DMS53 (cell line): ENCODE measurements at regions not wholly inside any gene's neighbourhood (a gene's known extent, or its start where the extent isn't known, plus 50 kb on each side); places are given as distances from the start of the nearest gene placed in this dataset.

Source experiments
- DNase-seq: peaks from one replicate; lab custom pipeline; 2025; lab: John Stamatoyannopoulos, UW

GRCh38 chr7:17019106-17019505 is 137.3 kb upstream of the AGR3 start:
- DNase-seq, result no peak

- DNase-seq, result peak; percentile 99
Measured at GRCh38 chr7:17020250-17020649, 138.5 kb upstream of the AGR3 start.

GRCh38 chr7:17021205-17021604 is 139.4 kb upstream of the AGR3 start:
- no peak for DNase-seq

GRCh38 chr7:17022920-17023319 is 141.1 kb upstream of the AGR3 start:
- DNase-seq, result no peak

- no peak for DNase-seq
Measured at GRCh38 chr7:17026269-17026668, 144.5 kb upstream of the AGR3 start.

GRCh38 chr7:17027143-17027788 is 145.5 kb upstream of the AGR3 start:
- no peak for DNase-seq

- no peak for DNase-seq
Measured at GRCh38 chr7:17027789-17028152, 146.0 kb upstream of the AGR3 start.

GRCh38 chr7:17029150-17029549 is 147.4 kb upstream of the AGR3 start:
- no peak for DNase-seq

GRCh38 chr7:17030559-17030958 is 148.8 kb upstream of the AGR3 start:
- DNase-seq, result no peak

GRCh38 chr7:17031906-17032551 is 150.2 kb upstream of the AGR3 start:
- peak; percentile 19 for DNase-seq

GRCh38 chr7:17033245-17033644 is 151.5 kb upstream of the AGR3 start:
- no peak for DNase-seq

GRCh38 chr7:17036584-17036983 is 154.8 kb upstream of the AGR3 start:
- DNase-seq, result no peak

GRCh38 chr7:17037356-17037755 is 155.6 kb upstream of the AGR3 start:
- DNase-seq, result no peak

GRCh38 chr7:17038160-17038782 is 156.5 kb upstream of the AGR3 start:
- DNase-seq, result no peak

- DNase-seq, result no peak
Measured at GRCh38 chr7:17038783-17039170, 157.0 kb upstream of the AGR3 start.

- no peak for DNase-seq
Measured at GRCh38 chr7:17039372-17039771, 157.6 kb upstream of the AGR3 start.

GRCh38 chr7:17040716-17041115 is 158.9 kb upstream of the AGR3 start:
- DNase-seq, result peak; percentile 25

- DNase-seq, result peak; percentile 96
Measured at GRCh38 chr7:17041324-17041723, 159.5 kb upstream of the AGR3 start.

GRCh38 chr7:17042211-17042610 is 160.4 kb upstream of the AGR3 start:
- peak; percentile 23 for DNase-seq

- peak; percentile 20 for DNase-seq
Measured at GRCh38 chr7:17043012-17043877, 161.5 kb upstream of the AGR3 start.

GRCh38 chr7:17044396-17044795 is 162.6 kb upstream of the AGR3 start:
- DNase-seq, result peak; percentile 18

- peak; percentile 16 for DNase-seq
Measured at GRCh38 chr7:17044861-17045260, 163.1 kb upstream of the AGR3 start.

GRCh38 chr7:17046259-17046658 is 164.5 kb upstream of the AGR3 start:
- DNase-seq, result no peak
